Femur (tissue), 1 donor: ENCODE measurements at regions not wholly inside any gene's neighbourhood (a gene's known extent, or its start where the extent isn't known, plus 50 kb on each side); places are given as distances from the start of the nearest gene placed in this dataset.
A peak's percentile ranks its signal among the peaks of the same experiment; 100 is the strongest.

Experiments used
- DNase-seq: peaks from one replicate; pipeline ENCODE4 v3.0.0-alpha.2; 2017

DNA sequence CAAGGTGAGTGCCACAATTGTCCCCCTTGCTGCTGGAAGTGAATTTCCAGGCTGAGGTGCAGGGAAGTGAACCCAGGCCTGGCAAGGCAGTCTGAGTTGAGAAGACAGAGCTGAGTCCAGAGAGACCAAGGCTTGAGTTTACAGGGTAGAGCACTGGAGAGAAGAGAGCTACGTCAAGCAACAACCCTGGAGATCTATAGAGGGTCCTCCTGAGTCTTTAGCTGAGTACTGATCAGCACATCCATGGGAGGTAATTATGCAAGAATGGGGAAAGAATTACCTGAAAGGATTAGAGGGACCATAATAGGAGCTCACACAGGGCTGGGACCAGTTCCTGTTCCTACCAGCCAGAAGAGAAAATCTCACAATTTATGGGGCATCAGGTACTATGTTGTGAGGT lies 190.7 kb downstream of the NEDD1 start:
- no peak for DNase-seq

DNA sequence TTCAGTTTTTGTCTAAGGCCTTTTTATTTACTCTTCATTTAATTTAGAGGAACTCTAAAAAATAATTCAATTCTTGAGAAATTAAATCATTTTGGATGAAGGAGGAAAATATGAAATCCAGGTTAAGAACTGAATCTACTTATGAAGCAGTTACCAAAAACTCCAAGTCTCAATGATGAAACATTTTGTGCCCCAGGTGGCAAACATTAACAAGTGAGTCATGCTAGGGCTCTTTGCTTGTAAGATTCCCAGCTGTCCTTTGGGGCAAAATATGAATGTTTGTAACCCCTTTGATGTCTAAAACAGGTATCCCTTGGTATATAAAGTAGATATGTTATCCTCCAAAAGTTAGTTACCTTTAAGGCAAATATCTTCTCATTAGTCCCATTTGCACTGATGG lies 202.4 kb downstream of the NEDD1 start:
- DNase-seq, result no peak

DNA sequence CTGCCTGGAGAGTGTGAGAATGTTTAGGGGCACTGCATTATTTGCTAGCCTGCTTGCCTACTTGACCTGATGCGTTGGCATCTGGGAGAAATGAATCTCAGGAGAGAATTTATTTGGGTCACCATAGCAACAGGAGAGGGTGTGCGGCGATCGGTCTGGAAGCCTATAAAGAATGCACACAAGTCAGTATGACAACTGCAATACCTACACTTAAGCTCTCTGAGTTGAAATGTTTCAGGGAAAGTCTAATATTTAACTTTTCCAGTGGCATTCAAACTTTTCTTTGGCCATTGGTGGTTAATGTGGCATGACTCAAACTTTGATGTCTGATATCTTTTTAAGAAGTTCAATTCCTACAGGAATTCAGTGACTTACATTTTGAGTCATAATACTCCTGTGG lies 205.1 kb downstream of the NEDD1 start:
- no peak for DNase-seq

DNA sequence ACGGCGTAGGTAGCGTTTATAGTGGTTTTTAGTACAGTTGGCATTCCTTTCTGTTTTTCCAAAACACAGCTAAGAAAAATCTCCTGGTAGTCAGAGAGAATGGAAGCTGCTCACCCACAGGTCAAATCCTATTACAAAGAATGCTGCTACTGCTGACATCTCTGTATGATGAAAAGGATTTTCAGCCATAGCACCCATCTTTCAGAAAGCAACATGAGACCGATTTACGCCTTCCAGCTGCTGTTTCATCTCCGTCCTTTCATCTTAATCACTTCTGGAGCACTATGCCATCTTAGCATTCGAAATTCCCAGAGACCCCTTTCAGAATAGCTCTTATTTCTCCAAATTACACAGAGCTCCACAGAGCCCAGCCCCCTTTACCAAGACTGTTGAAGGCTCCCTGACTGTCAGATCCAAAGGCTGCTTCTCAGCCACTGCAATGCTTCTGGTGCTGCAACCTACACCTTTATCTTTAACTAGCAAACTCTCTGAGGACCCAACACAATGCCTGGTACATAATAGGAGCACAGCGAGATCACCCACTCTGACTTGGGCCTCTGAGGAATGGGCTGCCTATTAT lies 211.8 kb downstream of the NEDD1 start:
- DNase-seq, result no peak

DNA sequence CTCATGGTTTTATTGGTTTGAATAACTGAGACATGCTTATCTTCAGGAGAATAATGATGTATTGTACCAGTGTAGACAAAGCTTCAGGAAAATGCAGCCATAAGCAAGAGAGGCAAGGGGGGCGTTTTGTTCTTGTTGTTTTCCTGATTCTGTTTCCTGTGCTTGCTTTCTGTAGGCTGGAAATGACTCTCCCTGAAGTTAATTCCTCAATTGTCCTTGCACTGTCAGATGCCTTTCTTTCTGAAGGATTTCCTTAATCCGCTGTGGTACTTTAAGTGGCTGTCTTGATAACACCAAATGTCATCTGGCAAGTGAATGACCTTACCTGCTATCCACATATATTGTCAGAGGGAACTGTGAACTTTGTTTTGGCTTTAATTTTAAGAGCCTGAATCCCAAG lies 220.0 kb downstream of the NEDD1 start:
- DNase-seq, result no peak

DNA sequence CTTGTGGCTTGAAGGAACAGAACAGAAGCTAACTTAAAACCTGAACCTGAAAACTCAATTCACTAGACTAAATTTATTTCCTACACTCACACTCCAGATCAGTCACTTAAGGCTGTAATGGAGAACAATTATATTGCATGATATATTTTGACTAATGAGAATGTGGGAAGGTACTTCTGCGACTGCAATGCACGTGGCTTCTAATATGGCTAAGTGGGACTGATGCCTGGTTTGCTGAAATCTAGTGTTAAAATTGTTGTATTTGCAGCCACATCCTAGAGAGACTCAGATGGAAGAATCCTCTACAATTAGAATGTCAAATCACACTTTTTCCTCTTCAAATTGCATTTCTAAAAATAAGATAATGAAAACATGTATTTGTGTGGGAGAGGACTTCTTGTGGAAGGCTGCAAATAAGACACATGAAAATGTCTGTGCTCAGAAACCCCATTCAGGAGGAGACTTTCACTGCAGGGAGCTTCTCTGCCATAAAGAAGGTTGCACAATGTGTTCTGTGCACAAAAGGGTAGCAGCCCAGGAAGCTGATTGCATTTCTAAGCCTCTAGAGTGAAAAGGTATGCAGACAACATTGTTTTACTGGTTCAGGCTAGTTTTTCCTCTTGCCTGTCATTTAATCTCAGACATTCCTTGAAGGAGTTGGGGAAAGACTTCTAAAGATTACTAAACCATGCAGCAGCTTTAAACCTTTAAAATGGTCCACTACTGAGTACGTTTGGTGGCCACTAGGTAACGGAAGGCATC lies 224.3 kb downstream of the NEDD1 start:
- no peak for DNase-seq

DNA sequence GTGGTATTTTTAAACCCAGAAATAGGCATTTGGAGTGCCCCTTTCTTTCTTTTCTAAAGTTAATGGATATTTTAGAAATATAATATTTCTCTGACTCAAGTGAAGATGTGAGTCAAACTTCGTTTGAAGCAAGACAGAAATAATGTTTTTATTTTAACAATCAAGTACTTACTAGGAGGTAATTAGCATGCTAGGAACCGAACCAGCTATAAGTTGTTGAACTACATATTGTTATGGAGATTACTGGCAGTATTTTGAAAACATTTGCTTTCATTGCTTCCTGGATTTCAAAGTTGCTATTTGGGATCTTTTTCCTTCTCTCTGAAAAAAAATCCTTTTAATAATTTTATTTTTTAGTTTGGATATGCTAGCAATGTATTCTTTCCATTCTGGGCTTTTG lies 225.2 kb downstream of the NEDD1 start:
- DNase-seq, result no peak

DNA sequence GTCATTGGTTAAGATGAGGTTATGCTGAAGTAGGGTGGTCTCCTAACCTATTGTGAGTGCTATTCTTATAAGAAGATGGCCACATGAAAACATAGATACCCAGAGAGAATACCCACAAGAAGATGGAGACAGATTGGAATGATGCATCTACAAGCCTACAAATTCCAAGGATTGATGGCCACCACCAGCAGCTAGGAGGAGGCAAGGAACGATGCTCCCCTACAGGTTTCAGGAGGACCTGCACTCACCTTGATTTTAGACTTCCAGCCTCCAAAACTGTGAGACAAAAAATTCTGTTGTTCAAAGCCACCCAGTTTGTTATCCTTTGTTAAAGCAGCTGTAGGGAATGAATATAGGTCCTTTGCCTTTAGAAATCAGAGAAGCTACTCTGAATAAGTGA lies 227.4 kb downstream of the NEDD1 start:
- no peak for DNase-seq

DNA sequence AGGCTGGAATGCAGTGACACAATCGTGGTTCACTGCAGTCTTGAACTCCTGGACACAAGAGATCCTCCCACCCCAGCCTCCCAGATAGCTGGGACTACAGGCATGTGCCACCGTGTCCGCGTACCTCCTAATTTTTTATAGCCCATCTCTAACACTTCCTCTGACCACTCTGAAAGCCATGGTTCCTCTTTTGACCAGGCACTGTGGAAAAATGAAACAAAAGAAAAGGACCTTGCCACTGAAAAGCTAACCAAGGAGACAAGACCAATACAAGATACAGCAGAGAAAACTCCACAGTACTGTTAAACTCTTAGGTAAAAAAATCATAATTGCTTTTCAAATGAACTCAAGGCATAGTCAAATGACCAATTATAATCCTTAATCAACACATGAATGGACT lies 233.3 kb downstream of the NEDD1 start:
- DNase-seq, result no peak

DNA sequence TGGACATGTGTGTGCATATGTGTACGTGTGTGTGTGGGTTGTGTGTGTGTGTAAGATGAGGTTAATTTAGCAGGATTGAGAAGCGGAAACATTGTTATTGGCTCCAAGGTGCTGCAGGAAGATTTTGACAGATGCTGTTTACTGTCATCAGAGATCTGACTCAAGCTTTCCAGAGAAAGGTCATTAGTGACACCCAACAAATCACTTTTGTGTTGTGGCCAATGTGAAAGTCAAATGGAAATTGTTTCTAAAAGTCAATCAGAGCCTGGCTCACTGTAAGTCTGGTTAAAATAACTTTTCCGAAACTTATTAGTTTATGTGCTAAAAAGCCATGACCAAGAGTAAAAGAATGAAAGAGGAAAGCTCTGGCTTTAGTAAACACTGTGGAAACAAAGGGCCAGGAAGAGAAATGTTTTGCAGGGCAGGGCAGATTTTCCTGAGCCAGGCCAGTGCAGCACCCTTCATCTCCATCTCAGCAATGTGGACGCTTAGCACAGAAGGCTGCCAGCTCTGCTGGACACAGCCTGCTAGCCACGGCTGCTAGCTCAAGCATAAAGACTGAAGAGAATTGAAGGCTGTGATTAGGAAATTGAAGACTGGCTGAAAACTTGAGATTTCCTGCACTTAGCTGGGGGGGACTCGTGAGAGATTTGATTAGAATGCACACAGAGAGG lies 235.8 kb downstream of the NEDD1 start:
- no peak for DNase-seq

DNA sequence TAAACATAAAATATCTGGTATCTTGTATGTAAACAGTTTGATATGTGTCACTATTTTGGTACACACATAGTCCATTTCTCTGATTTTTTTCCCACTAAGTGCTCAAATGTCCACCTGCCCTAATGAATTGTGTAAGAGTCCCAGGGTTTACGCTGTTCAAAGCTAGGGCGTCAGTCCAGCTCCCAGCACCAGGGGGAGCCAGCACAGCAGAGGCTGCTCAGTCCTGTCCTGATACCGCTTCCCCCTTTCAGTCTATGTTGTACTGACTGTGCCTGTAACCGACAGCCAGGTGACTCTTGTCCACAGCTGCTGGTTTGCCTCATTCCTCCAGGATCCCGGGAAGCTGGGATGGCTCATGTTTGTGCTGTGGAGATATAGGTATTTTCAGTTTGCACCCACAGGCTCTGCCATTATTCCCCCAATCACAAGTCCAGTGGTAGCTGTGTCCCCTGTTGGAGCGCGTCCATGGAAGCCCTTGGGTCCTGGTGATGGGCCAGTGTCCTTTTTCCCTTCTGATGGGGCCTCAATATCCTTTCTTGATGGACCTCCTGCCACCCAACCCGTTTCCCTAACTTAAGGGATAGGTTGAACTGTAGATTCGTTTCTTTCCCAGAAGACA lies 242.0 kb downstream of the NEDD1 start:
- peak; percentile 41 for DNase-seq

DNA sequence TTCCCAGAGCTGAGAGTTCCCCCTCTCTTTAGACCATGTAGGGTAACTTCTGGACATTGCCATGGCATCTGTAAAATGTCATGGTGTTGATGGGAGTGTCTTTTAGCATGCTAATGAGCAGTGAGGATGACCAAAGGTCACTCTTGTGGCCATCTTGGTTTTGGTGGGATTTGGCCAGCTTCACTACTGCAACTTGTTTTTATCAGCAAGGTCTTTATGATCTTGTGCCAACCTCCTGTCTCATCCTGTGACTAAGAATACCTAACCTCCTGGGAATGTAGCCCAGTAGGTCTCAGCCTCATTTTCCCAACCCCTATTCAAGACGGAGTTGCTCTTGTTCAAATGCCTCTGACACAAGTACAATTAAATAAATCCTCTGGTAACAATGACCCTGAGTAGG lies 244.4 kb downstream of the NEDD1 start:
- no peak for DNase-seq

DNA sequence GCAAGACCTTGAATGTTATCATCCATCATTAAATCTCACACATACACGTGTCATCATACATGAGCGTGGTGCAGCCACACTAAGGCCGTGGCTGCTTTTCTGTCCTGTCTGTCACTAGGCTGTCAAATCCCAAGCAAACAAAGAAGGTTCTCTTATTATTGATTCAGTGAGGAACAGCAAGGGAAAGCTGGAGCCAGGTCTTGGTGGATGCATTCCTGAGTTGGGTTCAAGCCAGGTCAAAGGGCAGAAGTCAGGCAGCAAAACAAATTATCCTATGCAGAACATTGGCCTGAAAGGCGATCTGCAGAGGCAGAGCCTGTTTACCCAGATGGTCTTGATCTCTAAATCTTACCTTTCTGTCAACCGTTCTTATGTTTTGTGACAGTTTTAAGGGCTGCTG lies 252.3 kb downstream of the NEDD1 start:
- no peak for DNase-seq

DNA sequence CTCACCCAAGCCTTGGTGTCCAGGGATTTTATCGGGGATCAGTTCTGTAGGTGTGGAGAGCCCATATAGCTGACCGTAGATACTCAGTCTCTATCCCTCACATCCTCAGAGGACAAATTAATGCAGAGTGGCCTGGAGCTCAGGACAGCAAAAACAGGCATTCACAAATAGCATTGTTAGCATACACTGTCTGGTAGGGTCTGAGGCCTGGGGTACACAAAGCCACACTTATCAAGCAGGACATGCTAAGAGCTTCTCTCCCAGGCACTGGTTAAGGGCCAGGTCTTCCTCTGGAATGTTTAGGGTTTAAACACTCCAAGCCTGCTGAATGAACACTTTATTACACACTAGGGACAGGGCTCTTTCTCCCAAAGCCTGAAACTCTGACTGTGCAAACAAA lies 253.2 kb downstream of the NEDD1 start:
- DNase-seq, result no peak

DNA sequence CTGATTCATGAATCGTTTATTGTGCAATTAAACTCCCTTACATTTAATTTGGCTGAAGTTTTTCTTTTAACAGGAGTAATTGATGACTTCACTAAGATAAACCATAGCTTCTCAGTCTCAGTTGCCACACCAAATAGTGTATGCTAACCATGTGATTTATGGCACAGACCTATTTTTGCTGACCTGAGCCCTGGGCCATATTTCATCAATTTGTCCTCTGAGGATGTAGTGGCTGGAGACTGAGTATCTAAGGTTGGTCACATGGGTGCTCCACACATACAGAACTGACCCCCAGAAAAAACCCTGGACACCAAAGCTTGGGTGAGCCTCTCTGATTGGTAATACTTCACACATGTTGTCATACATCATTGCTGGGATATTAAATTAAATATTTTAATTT lies 255.1 kb downstream of the NEDD1 start:
- DNase-seq, result no peak

DNA sequence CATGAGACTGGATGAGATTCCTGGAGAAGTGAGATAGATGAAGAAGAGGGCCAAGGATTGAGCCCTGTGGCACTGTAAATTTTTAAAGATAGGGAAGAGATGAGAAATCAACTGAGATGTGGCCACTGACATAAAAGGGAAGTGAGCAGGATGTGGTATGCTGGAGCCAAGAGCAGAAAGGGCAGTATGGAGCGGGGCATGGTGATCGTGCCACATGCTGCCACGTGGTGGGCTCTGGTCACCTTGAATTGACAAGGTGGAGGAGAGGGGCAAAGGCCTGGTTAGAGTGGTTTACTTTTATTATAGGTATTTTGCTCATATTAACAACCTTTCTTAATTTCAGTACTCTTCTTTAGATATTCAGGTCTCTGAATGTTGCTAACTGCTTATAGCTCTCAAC lies 257.9 kb downstream of the NEDD1 start:
- DNase-seq, result no peak

DNA sequence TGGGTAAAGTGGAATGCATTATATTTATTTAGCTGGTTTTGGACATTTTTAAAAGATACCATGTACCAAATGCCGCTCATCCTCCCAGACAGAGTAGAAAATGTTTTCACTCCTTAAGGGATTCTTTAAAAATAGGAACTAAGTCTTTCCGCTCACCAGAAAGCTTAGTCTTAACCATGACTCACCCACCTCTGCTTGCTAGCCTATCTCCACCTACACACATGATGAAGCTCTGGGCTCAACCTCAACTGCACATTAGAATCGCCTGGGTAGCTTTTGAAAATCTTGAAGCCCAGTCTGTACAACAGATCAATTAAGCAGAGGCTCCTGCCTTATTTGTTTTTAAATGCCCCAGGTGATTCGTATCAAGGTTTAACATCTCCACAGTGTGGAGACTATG lies 260.5 kb downstream of the NEDD1 start:
- DNase-seq, result no peak

DNA sequence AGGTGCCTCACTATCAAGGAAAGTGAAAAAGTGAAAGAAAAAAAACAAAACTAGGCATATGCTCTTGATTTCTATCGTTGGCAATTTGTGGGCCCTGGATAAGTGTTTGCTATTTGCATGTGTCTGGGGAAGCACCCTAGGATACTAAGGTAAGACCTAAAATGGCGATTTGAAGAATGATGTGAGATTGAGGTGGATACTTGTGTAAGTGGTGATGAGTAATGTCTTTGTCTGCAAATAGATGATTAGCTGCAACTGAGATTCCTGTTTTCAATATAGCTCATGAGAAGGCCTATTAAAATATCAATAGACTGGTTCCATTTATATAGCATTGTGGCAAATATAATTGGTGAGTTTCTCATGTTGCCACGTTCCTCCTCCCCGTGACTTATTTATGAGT lies 261.7 kb downstream of the NEDD1 start:
- no peak for DNase-seq

DNA sequence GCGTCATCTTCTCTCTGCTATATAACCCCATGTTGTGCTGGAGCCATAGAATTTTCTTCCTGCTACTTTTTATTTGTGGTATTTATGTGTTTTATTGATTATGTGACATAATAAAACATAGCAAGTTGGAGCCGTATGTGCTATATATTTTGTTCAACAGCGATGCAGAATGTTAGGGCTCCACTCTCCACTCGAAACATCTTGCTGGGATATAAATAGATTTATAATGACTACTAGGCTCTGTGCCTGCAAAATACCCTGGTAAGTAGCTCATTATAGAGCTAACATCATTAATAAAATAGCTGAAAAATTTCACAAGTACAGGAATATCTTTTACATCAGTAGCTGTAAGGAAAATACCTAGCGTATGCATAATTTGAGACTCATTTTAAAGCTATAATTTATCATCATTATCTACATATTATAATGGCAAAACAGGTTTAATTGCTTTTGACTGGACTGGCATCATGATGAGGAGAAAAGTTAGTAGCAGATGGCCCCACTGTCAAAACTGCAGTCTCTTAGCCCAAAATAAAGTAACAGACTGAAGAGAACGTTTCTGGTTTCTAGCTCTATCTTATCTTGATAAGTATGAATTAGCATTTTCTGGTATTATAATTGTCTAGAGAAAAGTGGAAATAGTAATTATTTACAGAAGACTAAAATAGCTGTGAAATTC lies 263.0 kb downstream of the NEDD1 start:
- DNase-seq, result no peak

DNA sequence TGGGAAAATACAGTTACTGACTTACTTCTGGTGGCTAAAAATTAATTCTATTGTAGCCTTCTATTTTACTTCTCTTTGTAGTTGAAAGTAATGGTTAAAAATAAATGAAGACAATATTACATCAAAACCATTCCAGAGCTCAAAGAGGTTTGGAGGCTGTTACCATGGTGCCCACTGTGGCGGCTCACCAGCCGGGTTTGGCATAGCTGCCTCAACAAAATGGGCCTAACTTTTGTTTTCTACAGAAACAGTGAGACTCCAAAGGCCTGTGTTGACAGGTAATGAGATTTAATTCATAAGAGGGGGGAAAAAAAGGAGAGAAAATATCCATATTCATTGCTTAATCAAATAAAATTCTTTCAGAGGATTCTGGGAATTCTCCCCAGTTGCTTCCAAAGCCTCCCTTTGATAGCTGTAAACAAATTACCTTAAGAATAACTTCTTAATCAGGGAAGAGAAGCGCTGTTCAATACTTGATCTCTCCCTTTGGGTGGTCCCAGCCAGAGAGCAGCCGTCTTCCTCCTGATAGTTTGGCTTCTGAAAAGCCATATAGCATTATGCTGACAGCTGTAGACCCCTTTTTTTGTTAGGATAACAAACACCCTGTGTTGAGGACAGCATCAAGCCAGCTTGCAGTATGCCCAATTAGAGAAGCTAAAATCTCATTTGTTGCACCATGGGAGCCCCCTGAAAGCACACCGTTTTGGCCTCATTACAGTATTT lies 266.8 kb downstream of the NEDD1 start:
- no peak for DNase-seq

DNA sequence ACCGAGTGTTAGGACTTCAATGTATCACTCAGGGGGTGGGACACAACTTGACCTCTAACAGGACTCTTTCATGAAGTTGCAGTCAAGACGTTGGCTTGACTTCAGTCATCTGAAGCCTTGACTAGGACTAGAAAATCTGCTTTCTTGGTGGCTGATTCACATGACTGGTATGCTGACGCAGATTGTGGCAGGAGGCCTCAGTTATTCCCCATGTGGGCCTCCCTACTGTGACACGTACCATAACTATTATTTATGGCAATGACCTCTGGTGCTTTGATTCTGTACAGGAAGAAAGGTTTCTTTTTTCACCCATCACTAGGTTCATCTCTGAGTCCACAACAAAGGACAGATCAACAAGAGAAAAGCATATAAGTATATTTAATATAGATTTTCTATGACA lies 270.4 kb downstream of the NEDD1 start:
- DNase-seq, result no peak

DNA sequence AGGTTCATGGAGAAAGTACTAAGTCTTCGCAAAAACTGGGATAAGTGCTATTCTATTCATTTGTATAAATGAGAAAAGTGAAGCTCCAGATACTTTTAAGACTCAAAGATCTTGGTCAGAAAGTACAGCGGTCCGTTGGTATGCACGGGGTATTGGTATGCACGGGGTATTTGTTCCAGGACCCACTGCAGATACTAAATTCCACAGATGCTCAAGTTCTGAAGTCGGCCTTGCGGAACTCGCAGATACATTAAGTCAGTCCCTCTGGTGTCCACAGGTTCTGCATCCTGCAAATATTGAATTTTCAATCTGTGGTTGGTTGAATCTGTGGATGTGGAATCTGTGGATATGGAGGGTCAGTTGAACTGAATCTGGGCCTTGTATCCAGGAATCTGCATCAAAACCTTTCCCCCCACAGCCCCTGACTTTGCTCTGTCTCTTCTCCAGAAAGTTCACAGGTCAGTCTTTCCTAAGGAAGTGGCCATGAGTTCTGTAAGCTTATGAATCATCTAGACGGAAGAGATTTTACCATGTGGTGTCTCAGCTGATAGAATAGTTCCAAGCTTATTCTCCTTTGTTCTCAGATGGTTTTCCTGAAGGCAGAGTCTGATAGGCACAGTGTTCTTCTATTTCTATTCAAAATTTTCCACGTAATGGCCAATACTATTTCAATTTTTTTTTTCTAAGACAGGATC lies 274.7 kb downstream of the NEDD1 start:
- no peak for DNase-seq
